Sciatic nerve (tissue), 2 donors: ENCODE measurements at regions not wholly inside any gene's neighbourhood (a gene's known extent, or its start where the extent isn't known, plus 50 kb on each side); places are given as distances from the start of the nearest gene placed in this dataset.

Source experiments
- ATAC-seq: fragments of 200-7000 bp; cut with Tn5 transposase; one replicate; pipeline ENCODE4 v1.9.1; 2020; ENCODE audit warnings: mild to moderate bottlenecking, moderate library complexity
- DNase-seq: peaks from one replicate; pipeline ENCODE4 v3.0.0-alpha.2; 2020; ENCODE audit warnings: low spot score
- intact Hi-C: fragments of 100-400 bp; cut with DNase I; formaldehyde crosslinking; loops from one replicate; pipeline ENCODE4 v1.14.2; 2022
- donor health status: DM: no; HTN: no; CAD: no.
- donor health status: DM: no; HTN: no; CAD: no.

- DNase-seq (no peak), ATAC-seq (no peak)
- intact Hi-C loops, result no loop called here
Observed at GRCh38 chr12:98217257-98217656, 298.1 kb upstream of the TMPO start.

GRCh38 chr12:98220636-98221035 is 294.8 kb upstream of the TMPO start:
- ATAC-seq (no peak), DNase-seq (no peak)
- intact Hi-C loops, result no loop called here

- no peak for ATAC-seq
- no peak for DNase-seq
- intact Hi-C loops, result no loop called here
Observed at GRCh38 chr12:98221243-98221808, 294.1 kb upstream of the TMPO start.

GRCh38 chr12:98222135-98222534 is 293.3 kb upstream of the TMPO start:
- intact Hi-C loops, result no loop called here
- ATAC-seq (no peak), DNase-seq (no peak)

- intact Hi-C loops, result no loop called here
- no peak for DNase-seq
- no peak for ATAC-seq
Observed at GRCh38 chr12:98224584-98225221, 290.7 kb upstream of the TMPO start.

- intact Hi-C loops, result no loop called here
- ATAC-seq (no peak), DNase-seq (no peak)
Observed at GRCh38 chr12:98227162-98227561, 288.2 kb upstream of the TMPO start.

GRCh38 chr12:98228683-98229539 is 286.5 kb upstream of the TMPO start:
- ATAC-seq, result no peak
- no peak for DNase-seq
- intact Hi-C loops, result no loop called here

GRCh38 chr12:98229540-98229924 is 285.9 kb upstream of the TMPO start:
- no peak for ATAC-seq

GRCh38 chr12:98232753-98233390 is 282.5 kb upstream of the TMPO start:
- DNase-seq, result no peak
- intact Hi-C loops, result no loop called here
- ATAC-seq, result no peak

More at GRCh38 chr12:98229540-98229924, 285.9 kb upstream of the TMPO start:
- DNase-seq, result no peak
- intact Hi-C loops, result no loop called here

GRCh38 chr12:98235301-98235700 is 280.1 kb upstream of the TMPO start:
- no peak for DNase-seq
- intact Hi-C loops, result no loop called here
- ATAC-seq, result no peak

- no peak for DNase-seq
- no peak for ATAC-seq
- intact Hi-C loops, result no loop called here
Observed at GRCh38 chr12:98238515-98239130, 276.8 kb upstream of the TMPO start.

GRCh38 chr12:98243190-98243589 is 272.2 kb upstream of the TMPO start:
- intact Hi-C loops, result no loop called here
- ATAC-seq (no peak), DNase-seq (no peak)

GRCh38 chr12:98244136-98244535 is 271.3 kb upstream of the TMPO start:
- DNase-seq, result no peak
- no peak for ATAC-seq
- intact Hi-C loops, result no loop called here

- ATAC-seq (no peak), DNase-seq (no peak)
- intact Hi-C loops, result no loop called here
Observed at GRCh38 chr12:98253207-98254037, 262.0 kb upstream of the TMPO start.

GRCh38 chr12:98256830-98257229 is 258.6 kb upstream of the TMPO start:
- DNase-seq (no peak), ATAC-seq (no peak)
- intact Hi-C loops, result no loop called here

- no peak for ATAC-seq
- intact Hi-C loops, result no loop called here
- no peak for DNase-seq
Observed at GRCh38 chr12:98259693-98260092, 255.7 kb upstream of the TMPO start.

GRCh38 chr12:98260276-98260675 is 255.1 kb upstream of the TMPO start:
- ATAC-seq, result peak; percentile 17
- DNase-seq, result no peak
- intact Hi-C loops, result no loop called here

- ATAC-seq (no peak), DNase-seq (no peak)
- intact Hi-C loops, result no loop called here
Observed at GRCh38 chr12:98262902-98263301, 252.5 kb upstream of the TMPO start.
